22Rv1 (cell line): ENCODE measurements at regions not wholly inside any gene's neighbourhood (a gene's known extent, or its start where the extent isn't known, plus 50 kb on each side); places are given as distances from the start of the nearest gene placed in this dataset.

Source experiments
- CTCF ChIP-seq: fragments of 450-650 bp; IDR thresholded peaks from 2 replicates; pipeline ENCODE4 v1.5.1; 2017; ENCODE audit warnings: mild to moderate bottlenecking
- ZFX ChIP-seq: fragments of 450-650 bp; IDR thresholded peaks from 2 replicates; pipeline ENCODE4 v1.6.1; 2017; ENCODE audit warnings: antibody characterized with exemption, borderline replicate concordance

- TF ChIP-seq CTCF (no peak), ZFX (no peak)
Observed at GRCh38 chr4:89588421-89588820, 248.5 kb downstream of the SNCA start.
